AG10803 (cell line): ENCODE measurements at regions not wholly inside any gene's neighbourhood (a gene's known extent, or its start where the extent isn't known, plus 50 kb on each side); places are given as distances from the start of the nearest gene placed in this dataset.

Source experiments
- DNase-seq: peaks from one replicate; pipeline ENCODE4 v3.0.0; 2010; ENCODE audit warnings: low read depth
- H3K4me3 ChIP-seq: 2 replicates; pipeline ENCODE4 v1.5.1; 2011; ENCODE audit warnings: mild to moderate bottlenecking, low read length, control low read depth
- CTCF ChIP-seq: conservative IDR thresholded peaks from 2 replicates; pipeline ENCODE4 v1.5.1; 2011; ENCODE audit warnings: mild to moderate bottlenecking, low read length, control low read depth, inconsistent platforms

GRCh38 chr19:46958532-46958931 lies 61.1 kb upstream of the NPAS1 start:
- peak; percentile 96 for DNase-seq
- H3K4me3 ChIP-seq = no peak overlapping the region
- TF ChIP-seq CTCF = no peak

- H3K4me3 ChIP-seq = no peak overlapping the region
- no peak for TF ChIP-seq CTCF
- DNase-seq = no peak
These were observed 59.6 kb upstream of the NPAS1 start for GRCh38 chr19:46959894-46960556.

GRCh38 chr19:46962030-46962570 lies 57.5 kb upstream of the NPAS1 start:
- TF ChIP-seq CTCF = no peak
- no peak for DNase-seq

GRCh38 chr19:46963093-46963734 lies 56.4 kb upstream of the NPAS1 start:
- H3K4me3 ChIP-seq = no peak overlapping the region
- DNase-seq = peak; percentile 99
- TF ChIP-seq CTCF = no peak

More at GRCh38 chr19:46962030-46962570, 57.5 kb upstream of the NPAS1 start:
- no peak overlapping the region for H3K4me3 ChIP-seq

GRCh38 chr19:46967578-46968032 lies 52.0 kb upstream of the NPAS1 start:
- DNase-seq = no peak
- TF ChIP-seq CTCF = no peak
- no peak overlapping the region for H3K4me3 ChIP-seq
